Prostate gland (tissue), 2 donors: ENCODE measurements at regions not wholly inside any gene's neighbourhood (a gene's known extent, or its start where the extent isn't known, plus 50 kb on each side); places are given as distances from the start of the nearest gene placed in this dataset.

ENCODE experiments used
- DNase-seq: peaks from one replicate; pipeline ENCODE4 v3.0.0-alpha.2; 2019; ENCODE audit warnings: low spot score
- H3K27ac ChIP-seq, 2 donors: fragments of 200-600 bp; sonication (generic); 2 replicates each; pipeline ENCODE4 v1.5.1; 2017 to 2019
- H3K27me3 ChIP-seq: fragments of 200-600 bp; sonication (generic); replicated peaks from 2 replicates; pipeline ENCODE4 v1.5.1; 2019; ENCODE audit not compliant: insufficient read depth
- H3K36me3 ChIP-seq, 2 donors: fragments of 200-600 bp; sonication (generic); 1 replicate in 1 of 2; 2 replicates in 1 of 2; pipeline versions ENCODE4 v1.5.1 to v1.8.1; 2017 to 2019
- H3K4me1 ChIP-seq: fragments of 200-600 bp; sonication (generic); replicated peaks from 2 replicates; pipeline ENCODE4 v1.5.1; 2019
- H3K4me3 ChIP-seq, 2 donors: fragments of 200-600 bp; sonication (generic); 2 replicates each; pipeline ENCODE4 v1.5.1; 2017 to 2019
- H3K9me3 ChIP-seq: fragments of 200-600 bp; sonication (generic); 2 replicates; pipeline ENCODE4 v1.5.1; 2017
- CTCF ChIP-seq, 4 experiments: fragments of 200-600 bp in 2 of 4; fragments of 450-650 bp in 2 of 4; sonication (generic) in 2 of 4; IDR thresholded peaks; 1 replicate in 3 of 4; 2 replicates in 1 of 4; pipeline ENCODE4 v1.5.1; 2016 to 2019; ENCODE audit warnings: antibody characterized with exemption in 4 of 4, mild to moderate bottlenecking in 2 of 4, moderate library complexity in 2 of 4
- POLR2A ChIP-seq: fragments of 450-650 bp; IDR thresholded peaks from one replicate; pipeline ENCODE4 v1.6.1; 2016; ENCODE audit warnings: antibody characterized with exemption, mild to moderate bottlenecking
- POLR2AphosphoS5 ChIP-seq: sonication (generic); formaldehyde crosslinking; IDR thresholded peaks from one replicate; pipeline ENCODE4 v1.6.1; 2017; ENCODE audit warnings: antibody characterized with exemption
- WGBS: methylation state at CpG from one replicate; pipeline ENCODE4 v1.1.5; 2018; 5-methylcytosine and 5-hydroxymethylcytosine counted together
- intact Hi-C: fragments of 100-400 bp; cut with DNase I; formaldehyde crosslinking; loops from one replicate; pipeline ENCODE4 v1.14.2; 2022

DNA sequence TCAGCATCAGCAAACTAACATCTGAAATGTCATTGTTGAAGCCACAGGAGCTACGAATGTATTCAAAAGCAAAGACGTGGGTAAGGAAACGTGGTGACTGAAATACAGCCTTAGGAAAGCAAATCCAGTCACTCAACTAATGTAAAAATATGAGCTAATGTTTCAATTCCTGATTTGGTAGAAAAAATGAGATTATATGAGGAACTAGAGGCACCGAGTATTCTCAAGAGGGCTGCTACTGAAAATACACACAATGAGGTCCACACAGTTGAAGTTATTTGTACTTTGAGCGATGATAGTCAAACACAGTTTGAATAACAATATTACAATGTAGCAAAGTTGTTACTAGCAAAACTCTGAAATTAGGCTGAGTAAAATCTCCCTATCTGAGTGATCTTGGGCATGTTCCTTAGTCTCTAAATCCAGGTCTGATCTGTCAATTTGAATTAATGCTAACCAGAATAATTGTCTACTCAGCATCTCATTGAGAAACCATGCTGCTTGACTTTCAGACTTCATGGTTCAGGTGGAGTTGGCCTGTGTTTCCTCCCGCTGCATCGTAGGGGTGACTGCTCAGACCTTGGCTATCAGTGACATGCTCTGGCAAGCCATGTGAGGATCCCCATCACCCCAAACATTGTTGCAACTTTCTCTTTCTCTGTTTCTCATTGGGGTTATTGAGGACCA lies 467.1 kb upstream of the SOX5 start:
- 77% methylated on average over 7 of the region's 7 CpGs for WGBS
- Histone ChIP-seq H3K27ac (no peak overlapping the region), H3K27me3 (no peaks in the 10 kb centered on the region), H3K4me1 (no peaks in the 10 kb centered on the region), H3K9me3 (no peaks in the 10 kb centered on the region), H3K4me3 (no peak overlapping the region), H3K36me3 (no peaks in the 10 kb centered on the region)
- intact Hi-C loops = no loop called here
- no peak for DNase-seq
- TF ChIP-seq POLR2A (no peak), CTCF (IDR thresholded peaks at IDR 0.05) (no peak), POLR2AphosphoS5 (no peak)

DNA sequence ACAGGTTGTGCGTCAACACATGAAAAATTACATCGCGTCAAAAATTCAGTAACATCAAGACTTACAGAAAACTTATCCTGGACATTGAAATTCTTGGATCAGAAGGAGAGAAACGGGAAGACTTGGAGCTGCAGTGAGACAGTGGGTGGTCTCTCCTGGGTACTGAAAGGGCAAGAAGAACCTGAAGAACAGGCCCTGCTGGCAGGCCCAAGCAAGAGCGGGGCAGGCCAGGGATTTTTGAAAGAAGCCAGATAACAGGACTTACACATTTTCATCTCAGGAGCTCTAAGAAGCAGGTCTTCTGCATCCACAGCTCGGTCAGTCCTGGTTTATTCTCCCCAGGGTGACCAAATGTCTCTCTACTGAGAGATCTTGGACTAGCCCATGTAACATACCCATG lies 466.5 kb upstream of the SOX5 start:
- Histone ChIP-seq H3K36me3 (no peaks in the 10 kb centered on the region), H3K4me3 (no peak overlapping the region), H3K27ac (no peak overlapping the region), H3K4me1 (no peaks in the 10 kb centered on the region), H3K9me3 (no peaks in the 10 kb centered on the region), H3K27me3 (no peaks in the 10 kb centered on the region)
- TF ChIP-seq CTCF (IDR thresholded peaks at IDR 0.05) (no peak), POLR2AphosphoS5 (no peak), POLR2A (no peak)
- DNase-seq = no peak
- WGBS = 55% methylated on average over 6 of the region's 6 CpGs
- intact Hi-C loops = no loop called here

DNA sequence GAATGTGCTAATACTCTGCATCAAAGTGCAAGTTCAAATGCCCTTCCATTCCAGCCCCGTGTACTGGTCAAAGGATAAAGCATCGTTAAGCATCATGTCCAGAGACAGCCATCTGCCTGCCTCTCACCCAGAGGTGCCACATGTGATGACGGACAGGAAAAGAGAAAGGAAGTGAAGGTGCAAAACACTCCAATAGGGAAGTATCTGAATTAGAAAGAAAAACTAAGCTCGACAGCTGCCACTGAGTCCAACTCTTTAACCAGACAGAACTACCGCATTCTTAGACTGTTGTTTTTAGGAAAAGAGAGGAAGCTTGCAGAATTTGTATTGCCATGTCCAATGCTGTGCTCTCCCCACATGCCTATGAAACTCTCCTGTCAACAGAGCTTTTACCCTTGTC lies 465.0 kb upstream of the SOX5 start:
- no peak for DNase-seq
- Histone ChIP-seq H3K27me3 (no peaks in the 10 kb centered on the region), H3K4me1 (no peaks in the 10 kb centered on the region), H3K36me3 (no peaks in the 10 kb centered on the region), H3K4me3 (no peak overlapping the region), H3K27ac (no peak overlapping the region), H3K9me3 (no peaks in the 10 kb centered on the region)
- intact Hi-C loops = no loop called here
- WGBS = 73% methylated on average over 5 of the region's 5 CpGs
- TF ChIP-seq CTCF (IDR thresholded peaks at IDR 0.05) = no peak
- no peak for TF ChIP-seq POLR2A
- no peak for TF ChIP-seq POLR2AphosphoS5

GRCh38 chr12:24411948-24412347 lies 462.5 kb upstream of the SOX5 start:
- no peaks in the 10 kb centered on the region for H3K9me3 ChIP-seq
- intact Hi-C loops = no loop called here
- H3K4me3 ChIP-seq = no peak overlapping the region
- no peak for DNase-seq
- H3K27me3 ChIP-seq = no peaks in the 10 kb centered on the region
- WGBS = 95% methylated on average over 8 of the region's 8 CpGs
- no peaks in the 10 kb centered on the region for H3K4me1 ChIP-seq
- TF ChIP-seq POLR2A (no peak), POLR2AphosphoS5 (no peak), CTCF (IDR thresholded peaks at IDR 0.05) (no peak)
- no peaks in the 10 kb centered on the region for H3K36me3 ChIP-seq
- no peak overlapping the region for H3K27ac ChIP-seq

DNA sequence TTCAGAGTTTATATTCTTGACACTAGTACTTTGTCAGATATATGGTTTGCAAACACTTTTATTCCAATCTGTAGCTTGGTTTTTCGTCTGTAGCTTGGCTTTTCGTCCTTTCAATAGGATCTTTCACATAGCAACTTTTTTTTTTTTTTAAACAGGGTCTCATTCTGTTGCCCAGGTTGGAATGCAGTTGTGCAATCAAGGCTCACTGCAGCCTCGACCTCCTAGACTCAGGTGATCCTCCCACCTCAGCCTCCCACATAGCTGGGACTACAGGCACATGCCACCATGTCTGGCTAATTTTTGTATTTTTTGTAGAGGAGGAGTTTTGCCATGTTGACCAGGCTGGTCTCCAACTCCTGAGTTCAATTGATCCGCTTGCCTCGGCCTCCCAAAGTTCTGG lies 460.4 kb upstream of the SOX5 start:
- intact Hi-C loops = no loop called here
- H3K27me3 ChIP-seq = no peaks in the 10 kb centered on the region
- H3K4me3 ChIP-seq = no peak overlapping the region
- no peaks in the 10 kb centered on the region for H3K36me3 ChIP-seq
- no peak for DNase-seq
- 86% methylated on average over 5 of the region's 5 CpGs for WGBS
- TF ChIP-seq POLR2A (no peak), POLR2AphosphoS5 (no peak), CTCF (IDR thresholded peaks at IDR 0.05) (no peak)
- no peaks in the 10 kb centered on the region for H3K9me3 ChIP-seq
- H3K27ac ChIP-seq = no peak overlapping the region
- no peaks in the 10 kb centered on the region for H3K4me1 ChIP-seq
